Coronary artery (tissue), 2 donors: ENCODE measurements at regions not wholly inside any gene's neighbourhood (a gene's known extent, or its start where the extent isn't known, plus 50 kb on each side); places are given as distances from the start of the nearest gene placed in this dataset.
"Not testable (repeated sequence)": the region's sequence is repeated elsewhere in the genome, so short reads cannot be mapped to it uniquely, and the experiment has no call there.

ENCODE experiments used
- DNase-seq: peaks from one replicate; pipeline ENCODE4 v3.0.0-alpha.2; 2017; ENCODE audit warnings: low spot score
- H3K27ac ChIP-seq, 2 donors: fragments of 200-600 bp; sonication (generic); one replicate each; pipeline ENCODE4 v1.5.1; 2016 to 2019
- H3K4me3 ChIP-seq: fragments of 200-600 bp; sonication (generic); 2 replicates; pipeline ENCODE4 v1.5.1; 2016; ENCODE audit warnings: mild to moderate bottlenecking, moderate library complexity
- CTCF ChIP-seq: fragments of 200-600 bp; sonication (generic); IDR thresholded peaks from one replicate; pipeline ENCODE4 v1.5.1; 2019; ENCODE audit warnings: antibody characterized with exemption

- no peak for TF ChIP-seq CTCF
- DNase-seq = no peak
Observed at GRCh38 chr9:82894961-82895821, 167.8 kb downstream of the RASEF start.

GRCh38 chr9:82895822-82896110 lies 167.2 kb downstream of the RASEF start:
- no peak overlapping the region for H3K4me3 ChIP-seq
- DNase-seq = no peak
- H3K27ac ChIP-seq = no peak overlapping the region
- no peak for TF ChIP-seq CTCF

More at GRCh38 chr9:82894961-82895821, 167.8 kb downstream of the RASEF start:
- no peak overlapping the region for H3K27ac ChIP-seq
- no peak overlapping the region for H3K4me3 ChIP-seq

GRCh38 chr9:82903503-82903902 lies 159.4 kb downstream of the RASEF start:
- no peak for DNase-seq
- H3K27ac ChIP-seq = no peak overlapping the region
- no peak overlapping the region for H3K4me3 ChIP-seq
- no peak for TF ChIP-seq CTCF

GRCh38 chr9:82911996-82912395 lies 150.9 kb downstream of the RASEF start:
- Histone ChIP-seq H3K27ac (no peak overlapping the region), H3K4me3 (no peak overlapping the region)
- DNase-seq = no peak
- no peak for TF ChIP-seq CTCF

GRCh38 chr9:82912645-82913044 lies 150.3 kb downstream of the RASEF start:
- TF ChIP-seq CTCF = no peak
- DNase-seq = no peak
- Histone ChIP-seq H3K27ac (no peak overlapping the region), H3K4me3 (no peak overlapping the region)

- not testable (repeated sequence) for H3K4me3 ChIP-seq, H3K27ac ChIP-seq, DNase-seq
Observed at GRCh38 chr9:82916238-82916637, 146.7 kb downstream of the RASEF start.

- no peak overlapping the region for H3K27ac ChIP-seq
- no peak for TF ChIP-seq CTCF
- H3K4me3 ChIP-seq = no peak overlapping the region
- no peak for DNase-seq
Observed at GRCh38 chr9:82920154-82920553, 142.8 kb downstream of the RASEF start.
